CD1c-positive myeloid dendritic cell (primary cell): ENCODE measurements at regions not wholly inside any gene's neighbourhood (a gene's known extent, or its start where the extent isn't known, plus 50 kb on each side); places are given as distances from the start of the nearest gene placed in this dataset.

Source experiments
- DNase-seq: peaks from one replicate; pipeline ENCODE4 v3.0.0-alpha.2; 2016; ENCODE audit errors: extremely low spot score

- DNase-seq: no peak
These were observed 425.0 kb upstream of the ADAMTS9 start for GRCh38 chr3:65112751-65113300.

DNA sequence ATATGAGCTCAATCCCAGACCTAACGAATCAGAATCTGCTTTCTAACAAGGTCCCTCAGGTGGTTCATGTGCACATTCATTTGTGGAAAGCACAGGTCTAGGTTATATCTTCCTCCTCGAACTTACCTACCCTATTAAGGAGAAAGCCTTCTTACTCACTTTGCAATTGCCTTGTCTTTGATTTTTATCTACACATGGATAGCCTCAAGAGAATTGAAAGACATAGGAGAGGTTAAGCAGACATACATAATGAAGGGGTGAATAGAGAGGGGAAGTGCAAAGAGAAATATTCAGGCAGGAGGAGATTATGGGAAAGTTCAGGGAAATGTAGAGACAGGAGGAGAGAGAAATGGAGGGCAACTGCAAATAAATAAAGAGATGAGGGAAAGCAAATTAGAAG, 422.9 kb upstream of the ADAMTS9 start:
- no peak for DNase-seq

DNA sequence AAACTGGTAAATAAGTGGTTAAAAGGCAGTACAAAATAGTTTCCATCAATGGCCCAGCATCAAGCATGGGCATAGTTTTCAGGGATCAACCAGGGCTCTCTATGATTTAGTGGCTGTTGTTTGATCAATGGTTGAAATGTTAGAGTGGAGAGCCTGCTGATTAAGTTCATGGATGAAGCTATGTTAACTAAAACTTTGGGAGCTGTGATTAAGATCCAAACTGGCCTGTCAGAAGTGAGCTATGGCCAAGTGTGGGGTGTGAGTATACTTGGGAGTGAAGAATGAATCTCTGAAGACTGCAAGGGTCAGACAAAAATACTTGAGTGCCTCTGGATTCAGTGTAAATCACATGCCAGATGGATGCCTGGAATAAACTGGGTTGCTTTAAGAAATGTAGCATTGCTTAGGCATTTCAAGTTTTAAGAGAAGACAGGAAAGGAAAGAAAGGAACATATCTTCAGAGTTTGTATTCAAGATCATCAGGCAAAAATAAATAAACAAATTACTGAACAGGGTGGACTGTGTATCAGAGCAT, 422.2 kb upstream of the ADAMTS9 start:
- DNase-seq: no peak

- DNase-seq: no peak
These were observed 419.4 kb upstream of the ADAMTS9 start for GRCh38 chr3:65107174-65107573.

DNA sequence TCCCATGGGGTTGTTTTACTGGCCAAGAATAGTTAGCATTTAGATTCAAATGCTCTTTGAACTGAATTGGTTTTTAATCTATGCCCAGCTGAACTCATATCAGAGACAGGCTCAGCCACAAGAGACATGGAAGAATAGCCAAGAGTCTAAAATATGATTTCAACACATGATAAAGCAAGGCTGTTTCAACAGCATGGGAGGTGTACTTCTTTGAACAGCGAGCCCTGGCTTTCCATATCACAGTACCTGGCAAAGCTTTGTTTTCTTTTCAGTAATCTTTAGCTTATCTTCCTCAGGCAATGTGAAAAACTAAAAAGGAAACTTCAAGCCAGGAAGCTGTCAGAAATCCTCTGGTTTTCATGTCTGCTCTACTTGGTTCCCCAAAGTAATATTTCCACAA, 413.6 kb upstream of the ADAMTS9 start:
- no peak for DNase-seq

- DNase-seq: no peak
These were observed 410.6 kb upstream of the ADAMTS9 start for GRCh38 chr3:65098400-65098799.

GRCh38 chr3:65096110-65096745, 408.4 kb upstream of the ADAMTS9 start:
- no peak for DNase-seq

GRCh38 chr3:65094723-65095122, 406.9 kb upstream of the ADAMTS9 start:
- DNase-seq: no peak

GRCh38 chr3:65093641-65094040, 405.8 kb upstream of the ADAMTS9 start:
- DNase-seq: no peak

GRCh38 chr3:65091565-65091964, 403.8 kb upstream of the ADAMTS9 start:
- DNase-seq: no peak

- no peak for DNase-seq
These were observed 395.4 kb upstream of the ADAMTS9 start for GRCh38 chr3:65083240-65083639.

DNA sequence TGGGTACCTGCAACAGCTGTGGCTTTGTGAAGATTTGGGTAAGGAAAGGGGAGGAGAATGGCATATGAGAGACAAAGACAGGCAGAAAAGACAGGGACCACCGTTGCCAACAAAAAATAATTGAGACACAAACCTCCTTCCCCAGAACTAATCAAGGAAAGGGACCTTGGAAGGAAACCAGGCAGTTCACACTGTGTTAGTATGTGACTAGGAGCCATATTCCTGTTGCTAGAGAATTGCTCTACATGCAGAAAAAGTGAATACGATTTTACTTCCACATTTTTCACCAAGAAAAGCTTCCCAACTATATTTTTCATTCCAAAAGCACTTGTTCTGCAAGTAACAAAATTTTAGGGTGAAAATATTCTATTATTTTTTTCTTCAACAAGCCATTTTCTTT, 393.7 kb upstream of the ADAMTS9 start:
- DNase-seq: no peak

DNA sequence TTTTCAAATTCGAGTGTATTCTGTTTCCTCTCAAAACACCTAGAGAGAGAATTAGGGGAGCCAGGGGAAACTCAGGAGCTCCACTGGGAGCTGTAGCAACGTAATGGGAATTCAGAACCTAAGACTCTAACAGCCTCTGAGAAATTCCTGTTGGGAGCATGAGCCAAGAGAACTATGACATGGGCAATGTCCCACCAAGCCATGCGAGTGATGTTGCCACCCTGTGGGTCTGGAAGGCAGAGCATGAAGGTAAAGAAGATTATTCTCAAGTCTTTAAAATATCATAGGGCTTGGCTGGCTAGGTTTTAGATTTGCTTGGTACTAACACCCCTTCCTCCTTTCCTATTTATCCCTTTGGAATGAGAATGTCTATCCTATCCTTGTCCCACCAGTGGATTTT, 392.6 kb upstream of the ADAMTS9 start:
- no peak for DNase-seq

- no peak for DNase-seq
These were observed 391.8 kb upstream of the ADAMTS9 start for GRCh38 chr3:65079560-65079959.

GRCh38 chr3:65078748-65079147, 390.9 kb upstream of the ADAMTS9 start:
- no peak for DNase-seq

DNA sequence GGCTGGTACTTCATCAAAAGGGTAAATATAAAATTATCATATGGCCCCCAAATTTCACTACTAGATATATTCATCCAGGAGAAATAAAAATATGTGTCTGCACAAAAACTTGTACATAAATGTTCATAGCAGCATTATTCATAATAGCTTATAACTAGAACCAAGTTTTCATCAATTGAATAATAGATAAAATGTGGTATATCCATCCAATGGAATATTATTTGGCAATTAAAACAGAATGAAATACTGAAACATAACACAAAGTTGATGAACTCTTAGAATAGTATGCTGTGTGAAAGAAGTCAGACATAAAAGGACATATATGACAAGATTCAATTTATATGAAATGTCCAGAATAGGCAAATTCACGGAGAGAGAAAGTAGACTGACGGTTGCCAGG, 389.3 kb upstream of the ADAMTS9 start:
- DNase-seq: no peak

GRCh38 chr3:65070968-65071367, 383.2 kb upstream of the ADAMTS9 start:
- DNase-seq: no peak

- no peak for DNase-seq
These were observed 373.1 kb upstream of the ADAMTS9 start for GRCh38 chr3:65060904-65061303.

DNA sequence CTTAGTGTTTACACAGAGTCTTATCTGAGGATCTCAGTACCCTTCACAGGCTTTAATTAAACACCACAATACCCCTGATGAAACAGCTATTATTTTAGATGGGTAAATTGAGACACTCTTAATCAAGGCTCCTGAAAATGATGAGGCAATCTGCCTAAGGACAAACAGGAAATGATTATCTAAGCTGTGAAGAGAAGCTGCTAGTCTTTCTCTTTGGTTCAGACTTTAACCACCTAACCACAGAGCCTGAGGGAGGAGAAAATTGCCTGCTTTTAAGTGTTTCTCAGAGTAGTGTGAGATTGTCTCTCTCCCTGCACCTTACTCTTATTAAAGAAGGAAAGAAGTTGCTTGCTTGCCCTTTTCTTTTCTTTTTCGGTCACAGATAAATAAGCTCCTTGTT, 364.3 kb upstream of the ADAMTS9 start:
- DNase-seq: no peak

DNA sequence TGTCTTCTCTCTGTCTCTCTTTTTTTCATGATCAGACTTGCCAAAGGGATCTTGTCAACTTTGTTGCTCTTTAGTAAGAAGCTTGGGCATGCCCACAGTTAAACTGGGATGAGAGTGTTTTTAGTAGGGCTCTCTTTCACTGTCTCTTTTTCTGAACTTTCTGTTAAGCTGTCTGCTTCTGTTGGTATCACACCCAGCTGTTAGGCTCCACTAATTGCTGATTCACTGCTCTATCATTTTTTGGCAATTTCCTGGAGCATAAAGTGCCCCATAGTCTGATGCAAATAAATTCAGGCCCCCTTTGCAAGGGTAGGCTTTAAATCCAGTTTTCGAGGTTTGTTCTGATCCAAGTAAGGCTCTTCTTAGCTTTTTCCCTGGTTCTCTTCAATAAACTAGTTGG, 360.4 kb upstream of the ADAMTS9 start:
- DNase-seq: no peak

DNA sequence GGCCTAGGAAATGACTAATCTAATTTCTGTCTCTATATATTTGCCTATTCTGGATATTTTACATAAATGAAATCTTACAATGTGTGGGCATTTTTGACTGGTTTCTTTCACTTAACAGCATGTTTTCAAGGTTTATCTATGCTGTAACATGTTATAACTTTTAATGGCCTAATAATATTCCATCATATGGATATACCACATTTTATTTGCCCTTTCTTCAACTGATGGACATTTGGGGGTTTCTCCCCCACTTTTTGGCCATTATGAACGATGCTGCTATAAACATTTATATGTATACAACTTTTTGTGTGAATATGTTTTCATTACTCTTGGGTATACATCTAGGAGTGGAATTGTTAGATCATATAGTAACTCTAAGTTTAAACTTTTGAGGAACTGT, 357.3 kb upstream of the ADAMTS9 start:
- no peak for DNase-seq

GRCh38 chr3:65044401-65044800, 356.6 kb upstream of the ADAMTS9 start:
- DNase-seq: no peak

DNA sequence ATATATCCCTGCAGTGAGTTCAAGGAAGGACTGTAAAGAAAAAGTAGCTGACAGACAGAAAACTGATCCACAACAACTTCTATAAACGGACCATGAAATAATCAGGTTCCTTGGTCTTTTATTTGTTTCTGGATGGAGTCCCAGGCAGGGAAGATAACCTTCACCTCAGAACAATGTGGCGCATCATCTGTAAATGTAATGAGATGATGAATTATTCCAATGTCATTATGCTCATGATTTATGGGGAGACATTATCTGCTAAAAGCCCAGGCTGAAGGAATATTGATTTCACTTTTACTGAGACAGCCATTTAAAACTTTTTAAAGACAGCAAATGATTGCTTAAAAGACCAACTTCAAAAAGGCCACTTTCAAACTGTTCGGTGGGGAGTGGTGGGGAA, 354.9 kb upstream of the ADAMTS9 start:
- DNase-seq: no peak

GRCh38 chr3:65039754-65040210, 352.0 kb upstream of the ADAMTS9 start:
- no peak for DNase-seq
